GM19025 (cell line): ENCODE measurements at regions not wholly inside any gene's neighbourhood (a gene's known extent, or its start where the extent isn't known, plus 50 kb on each side); places are given as distances from the start of the nearest gene placed in this dataset.

Experiments
- ATAC-seq: cut with Tn5 transposase; IDR thresholded peaks from one replicate; pipeline ENCODE4 v1.9.1; 2021; ENCODE audit warnings: mild to moderate bottlenecking, low read depth, moderate library complexity; ENCODE audit not compliant: unreplicated experiment

GRCh38 chr6:21455071-21455470 is 138.5 kb upstream of the SOX4 start:
- no peak for ATAC-seq

- no peak for ATAC-seq
Observed at GRCh38 chr6:21457647-21458046, 135.9 kb upstream of the SOX4 start.

DNA sequence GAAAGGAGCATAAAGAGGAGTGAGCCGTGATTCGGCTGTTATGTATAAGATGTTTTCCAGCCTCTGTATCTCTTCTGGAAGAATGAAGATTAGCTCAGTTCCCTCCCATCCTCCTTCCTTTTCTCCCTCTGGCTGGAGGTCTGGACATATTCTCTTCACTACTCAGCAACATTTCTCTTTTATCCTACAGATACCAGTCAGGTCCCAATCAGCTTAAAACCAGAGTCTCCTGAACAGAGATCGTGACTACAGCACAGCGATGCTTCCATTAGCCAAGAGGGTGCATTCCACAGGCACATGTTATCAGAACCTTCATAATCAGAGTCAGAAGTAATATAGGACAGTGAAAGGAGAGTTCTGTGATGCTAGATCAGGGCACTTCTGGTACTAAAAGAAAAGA is 133.9 kb upstream of the SOX4 start:
- no peak for ATAC-seq

GRCh38 chr6:21461844-21462518 is 131.6 kb upstream of the SOX4 start:
- no peak for ATAC-seq

DNA sequence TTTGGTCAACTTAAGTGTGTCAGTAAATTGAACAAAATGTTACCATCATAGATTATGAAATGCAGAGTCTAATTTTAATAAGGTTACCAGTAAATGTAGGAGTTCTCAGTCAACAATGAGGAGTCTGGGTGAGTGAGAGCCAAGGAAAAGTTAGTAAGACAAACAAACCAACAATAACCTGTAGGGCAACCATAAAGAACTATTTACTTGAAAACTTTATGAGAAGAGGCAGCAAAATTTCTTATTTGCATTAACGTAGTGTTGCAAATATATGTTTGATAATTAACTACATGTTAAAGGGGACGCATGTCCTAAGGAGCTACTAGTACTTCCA is 131.1 kb upstream of the SOX4 start:
- ATAC-seq, result no peak

DNA sequence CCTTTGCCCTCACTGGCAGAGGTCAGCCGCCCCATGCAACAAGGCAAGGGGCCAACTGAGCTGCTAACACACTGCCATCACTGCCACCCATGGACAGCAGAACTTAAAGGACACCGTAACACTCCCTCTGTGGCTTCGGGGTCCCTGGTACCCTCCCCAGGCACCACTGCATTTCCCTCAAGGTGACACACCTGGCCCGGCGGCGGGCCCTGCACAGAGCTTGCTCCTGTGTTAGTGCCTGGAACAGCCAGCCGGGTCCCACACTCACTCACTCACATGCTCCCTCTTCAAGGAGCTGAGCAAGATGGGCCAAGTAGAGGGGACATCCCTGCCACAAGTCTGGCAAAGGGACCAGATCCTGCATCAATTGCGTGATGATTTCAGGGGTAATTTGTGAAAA is 126.5 kb upstream of the SOX4 start:
- ATAC-seq, result no peak

DNA sequence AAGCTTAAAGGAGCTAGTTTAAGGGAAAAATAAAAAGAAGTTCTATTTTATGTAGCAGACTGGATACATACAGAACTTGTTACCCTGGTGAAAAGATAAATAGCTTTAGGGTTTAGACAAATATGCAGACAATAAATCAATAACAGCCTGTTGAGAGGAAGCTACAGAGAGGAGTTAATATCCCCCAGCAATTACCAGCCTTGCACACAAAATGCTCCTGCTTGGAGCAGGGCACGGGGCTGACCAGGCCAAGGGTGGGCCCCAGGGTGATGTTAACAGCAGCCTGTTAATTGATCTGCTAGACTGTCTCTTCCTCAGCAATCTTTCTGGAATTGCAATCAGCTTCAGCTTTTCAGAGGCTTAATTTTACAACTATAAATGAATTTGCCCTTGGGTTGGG is 125.1 kb upstream of the SOX4 start:
- ATAC-seq, result no peak

DNA sequence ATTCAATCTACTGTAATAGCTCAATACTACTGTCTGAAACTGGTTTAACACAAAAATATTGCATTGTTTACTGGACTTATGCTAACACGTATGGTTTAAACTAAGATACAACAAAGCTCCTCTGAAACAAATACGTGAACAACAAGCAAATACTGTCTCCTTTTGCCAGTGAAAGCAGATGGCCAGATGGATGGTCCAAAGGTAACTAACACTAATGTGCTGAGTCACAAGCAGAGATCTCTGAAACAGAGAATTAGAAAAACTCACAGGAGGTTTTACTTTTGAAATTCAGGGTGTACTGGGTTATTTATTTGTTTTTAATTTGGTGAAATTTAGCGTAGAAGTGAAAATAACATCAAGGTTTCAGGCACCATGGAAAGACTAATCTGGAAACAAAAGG is 124.3 kb upstream of the SOX4 start:
- ATAC-seq, result no peak

DNA sequence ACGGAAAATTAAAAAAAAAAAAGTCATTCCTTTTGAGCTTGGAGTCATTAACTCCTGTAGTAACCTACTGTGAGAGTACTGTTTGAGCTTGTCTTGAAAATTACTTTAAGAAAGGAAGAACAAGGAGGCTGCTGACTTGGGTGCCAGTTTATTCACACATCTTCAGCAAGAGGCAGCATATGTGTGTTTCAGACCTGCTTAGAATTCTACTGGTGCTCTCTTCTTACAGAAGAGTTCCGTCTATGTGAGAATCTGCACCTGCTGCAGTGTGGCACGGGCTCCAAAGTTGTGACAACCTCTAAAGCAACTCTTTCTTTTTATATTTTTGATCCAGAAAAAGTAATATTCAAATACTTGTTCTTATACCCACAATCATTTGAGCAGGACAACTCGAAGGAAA is 117.4 kb upstream of the SOX4 start:
- ATAC-seq, result no peak

GRCh38 chr6:21478411-21478810 is 115.1 kb upstream of the SOX4 start:
- ATAC-seq, result no peak

- ATAC-seq, result no peak
Observed at GRCh38 chr6:21478883-21479539, 114.5 kb upstream of the SOX4 start.

- no peak for ATAC-seq
Observed at GRCh38 chr6:21486115-21486514, 107.4 kb upstream of the SOX4 start.

DNA sequence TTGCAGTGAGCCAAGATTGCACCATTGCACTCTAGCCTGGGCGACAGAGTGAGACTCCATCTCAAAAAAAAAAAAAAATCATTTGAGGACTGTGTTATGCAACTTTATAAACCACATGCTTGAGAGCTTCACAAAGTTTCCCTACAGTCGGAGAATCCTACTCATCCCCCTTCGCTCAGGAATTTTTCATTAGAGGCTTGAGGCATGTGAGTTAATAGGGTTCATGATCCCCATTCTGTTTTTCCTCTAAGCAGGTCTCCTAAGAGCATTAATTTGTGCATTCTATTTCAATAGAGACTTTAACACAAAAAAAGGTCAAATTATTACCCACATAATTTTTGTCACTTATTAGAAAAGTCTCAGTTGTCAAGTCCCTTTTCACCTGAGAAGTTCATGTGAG is 103.7 kb upstream of the SOX4 start:
- no peak for ATAC-seq

- ATAC-seq, result no peak
Observed at GRCh38 chr6:21491955-21492354, 101.6 kb upstream of the SOX4 start.

DNA sequence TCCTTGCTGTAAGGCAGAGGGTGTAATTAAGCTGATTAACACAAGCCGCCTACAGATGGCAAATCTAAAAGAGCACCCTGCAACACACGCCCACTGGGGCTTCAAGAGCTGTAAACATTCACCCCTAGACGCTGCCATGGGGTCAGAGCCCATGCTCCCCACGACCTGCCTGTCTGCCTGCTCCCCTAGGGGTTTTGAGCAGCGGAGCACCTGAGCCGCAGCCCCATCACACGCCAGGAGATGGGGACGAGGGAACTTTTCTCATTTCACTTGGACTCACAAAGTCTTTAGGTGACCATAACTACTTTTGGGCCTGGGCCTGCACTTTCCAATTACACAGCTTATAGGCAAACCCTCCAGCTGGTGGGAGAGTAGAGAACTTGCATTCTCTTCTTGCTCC is 99.0 kb upstream of the SOX4 start:
- no peak for ATAC-seq

GRCh38 chr6:21496196-21496595 is 97.4 kb upstream of the SOX4 start:
- no peak for ATAC-seq

- no peak for ATAC-seq
Observed at GRCh38 chr6:21496706-21497105, 96.8 kb upstream of the SOX4 start.

- ATAC-seq, result no peak
Observed at GRCh38 chr6:21500314-21501020, 93.1 kb upstream of the SOX4 start.

GRCh38 chr6:21501021-21501354 is 92.6 kb upstream of the SOX4 start:
- ATAC-seq, result no peak

GRCh38 chr6:21501815-21502214 is 91.7 kb upstream of the SOX4 start:
- no peak for ATAC-seq

- ATAC-seq, result no peak
Observed at GRCh38 chr6:21502682-21503081, 90.9 kb upstream of the SOX4 start.

- ATAC-seq, result no peak
Observed at GRCh38 chr6:21504790-21505189, 88.8 kb upstream of the SOX4 start.
